ENCODE measurements at regions not wholly inside any gene's neighbourhood (a gene's known extent, or its start where the extent isn't known, plus 50 kb on each side); places are given as distances from the start of the nearest gene placed in this dataset.

- TF ChIP-seq CTCF (IDR thresholded peaks at IDR 0.05) (no peak), POLR2A (IDR thresholded peaks at IDR 0.05) (no peak)
These were observed 197.9 kb downstream of the NXPE2 start for GRCh38 chr11:114876234-114876633.

Measured in Peyer's patch (tissue), 4 donors.